ENCODE measurements at regions not wholly inside any gene's neighbourhood (a gene's known extent, or its start where the extent isn't known, plus 50 kb on each side); places are given as distances from the start of the nearest gene placed in this dataset.

GRCh38 chr4:8754634-8755589 lies 116.7 kb downstream of the HMX1 start:
- DNase-seq = peak; percentile 9

GRCh38 chr4:8748236-8748575 lies 123.4 kb downstream of the HMX1 start:
- DNase-seq = peak; percentile 3

DNA sequence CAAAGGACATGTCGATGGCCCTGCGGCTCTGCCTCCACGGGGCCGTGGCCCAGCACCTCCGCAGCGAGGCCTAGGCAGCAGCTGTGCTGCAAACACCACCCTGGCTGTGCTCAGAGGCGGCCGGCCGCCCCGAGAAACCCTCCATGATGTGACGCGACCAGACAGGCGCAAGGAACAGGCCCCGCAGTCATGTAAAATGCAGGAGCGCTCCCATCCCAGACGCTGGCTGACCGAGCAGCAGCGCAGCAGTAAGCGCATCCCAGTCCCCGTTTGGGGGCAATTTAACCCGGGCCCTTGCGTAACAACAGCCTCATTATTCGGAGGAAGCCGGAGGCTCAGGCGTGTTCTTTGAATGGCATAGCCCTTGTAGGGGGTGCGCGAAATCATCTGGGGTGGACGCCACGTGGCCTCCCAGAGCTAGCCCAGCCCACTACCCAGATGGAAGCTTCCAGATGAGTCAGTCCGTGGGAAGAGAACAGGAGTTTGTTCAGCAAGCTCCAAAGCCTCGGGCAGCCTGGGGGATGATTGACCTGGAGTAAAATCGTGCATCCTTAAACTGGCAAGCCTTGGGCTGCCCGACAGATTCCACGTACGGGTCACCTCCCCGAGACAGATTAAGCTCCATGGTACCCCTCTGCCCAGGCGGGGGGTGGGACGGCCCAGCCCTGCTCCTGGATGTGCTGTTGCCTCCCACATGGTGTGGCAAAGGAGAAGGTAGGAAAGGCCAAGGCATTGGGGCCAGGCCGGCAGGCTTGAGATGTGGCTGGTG lies 124.0 kb downstream of the HMX1 start:
- DNase-seq = peak; percentile 11

DNA sequence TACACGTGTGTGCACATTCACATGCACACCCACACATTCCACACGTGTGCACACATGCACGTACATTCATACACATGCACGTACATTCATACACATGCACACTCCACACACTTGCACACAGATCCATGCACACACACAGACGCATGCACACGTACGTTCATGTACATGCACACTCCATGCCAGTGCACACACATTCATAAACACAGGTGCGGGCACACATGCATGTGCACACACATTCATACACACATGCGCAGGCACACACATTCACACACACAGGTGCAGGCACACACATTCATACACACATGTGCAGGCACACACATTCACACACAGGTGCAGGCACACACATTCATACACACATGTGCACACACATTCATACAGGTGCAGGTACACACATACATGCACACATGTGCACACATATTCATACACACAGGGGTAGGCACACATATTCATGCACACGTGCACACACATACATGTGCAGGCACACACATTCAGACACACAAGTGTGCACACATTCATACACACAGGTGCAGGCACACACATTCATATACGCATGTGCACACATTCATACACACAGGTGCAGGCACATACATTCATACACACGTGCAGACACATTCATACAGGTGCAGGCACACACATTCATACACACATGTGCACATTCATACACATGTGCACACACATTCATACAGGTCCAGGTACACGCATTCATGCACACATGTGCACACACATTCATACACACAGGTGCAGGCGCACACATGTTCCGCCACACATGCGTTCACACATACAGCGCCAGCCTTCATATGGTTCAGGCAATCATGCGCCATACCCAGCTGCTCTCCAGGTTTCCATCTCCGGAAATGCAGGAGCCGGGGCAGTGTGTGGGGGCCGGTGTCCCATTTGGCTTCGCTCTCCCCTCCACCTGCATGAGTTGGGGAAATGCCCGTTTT lies 124.8 kb downstream of the HMX1 start:
- DNase-seq = peak; percentile 5

DNA sequence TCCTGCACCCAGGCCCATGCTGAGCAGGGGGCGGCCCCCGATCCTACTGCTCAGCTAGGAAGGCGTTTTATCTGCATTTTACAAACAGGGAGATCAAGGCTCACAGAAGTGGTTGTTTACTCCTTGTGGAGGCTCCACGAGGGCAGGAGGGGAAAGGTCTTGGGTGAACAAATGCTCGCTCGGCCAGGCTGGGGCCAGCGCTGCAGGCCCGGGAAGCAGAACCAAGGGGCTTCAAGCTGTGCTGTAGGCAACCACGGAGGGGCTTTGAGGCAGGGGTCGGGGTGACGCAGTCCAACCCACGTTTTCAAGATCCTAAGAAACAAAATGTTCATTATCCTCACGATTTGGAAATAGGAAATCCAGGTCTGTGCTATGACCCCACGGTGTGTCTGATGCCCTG lies 125.8 kb downstream of the HMX1 start:
- peak; percentile 4 for DNase-seq

GRCh38 chr4:8745005-8745790 lies 126.4 kb downstream of the HMX1 start:
- no peak for DNase-seq

DNA sequence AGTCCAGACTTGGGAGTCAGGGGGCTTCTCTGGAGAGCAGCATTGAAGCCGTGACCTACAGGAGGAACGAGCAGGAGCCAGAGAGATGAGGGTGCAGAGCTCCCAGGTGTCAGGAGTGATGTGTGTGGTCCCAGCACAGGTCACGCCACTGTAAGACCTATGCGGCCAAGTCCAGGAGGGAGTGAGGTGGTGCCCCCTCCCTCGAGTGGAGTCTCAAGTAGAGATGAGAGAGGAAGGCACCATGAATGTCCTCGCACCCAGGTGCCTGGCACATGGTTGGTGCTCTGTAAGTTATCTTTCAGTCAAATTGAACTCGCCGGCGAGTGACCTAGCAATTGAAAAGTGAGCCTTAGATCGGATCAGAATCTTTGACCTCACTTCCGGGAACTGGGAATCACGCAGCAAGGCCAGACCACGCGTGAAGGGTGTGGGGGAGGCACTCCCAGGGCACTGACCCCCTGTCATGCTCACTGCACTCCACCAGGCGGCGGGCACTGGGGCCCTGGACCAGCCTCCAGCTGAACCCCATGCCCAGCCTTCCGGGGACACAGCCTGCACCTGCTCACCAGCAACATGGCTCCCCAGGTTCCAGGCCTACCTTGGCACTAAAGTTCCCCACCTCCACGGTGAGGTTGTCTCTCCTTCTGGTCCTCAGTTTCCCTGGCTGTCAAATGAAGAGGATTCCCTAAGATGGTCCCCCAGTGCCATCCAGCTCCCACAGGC lies 127.4 kb downstream of the HMX1 start:
- no peak for DNase-seq

GRCh38 chr4:8742546-8742945 lies 129.1 kb downstream of the HMX1 start:
- no peak for DNase-seq

GRCh38 chr4:8741513-8742226 lies 130.0 kb downstream of the HMX1 start:
- DNase-seq = no peak

GRCh38 chr4:8740666-8741395 lies 130.8 kb downstream of the HMX1 start:
- no peak for DNase-seq

GRCh38 chr4:8739820-8740665 lies 131.6 kb downstream of the HMX1 start:
- no peak for DNase-seq

DNA sequence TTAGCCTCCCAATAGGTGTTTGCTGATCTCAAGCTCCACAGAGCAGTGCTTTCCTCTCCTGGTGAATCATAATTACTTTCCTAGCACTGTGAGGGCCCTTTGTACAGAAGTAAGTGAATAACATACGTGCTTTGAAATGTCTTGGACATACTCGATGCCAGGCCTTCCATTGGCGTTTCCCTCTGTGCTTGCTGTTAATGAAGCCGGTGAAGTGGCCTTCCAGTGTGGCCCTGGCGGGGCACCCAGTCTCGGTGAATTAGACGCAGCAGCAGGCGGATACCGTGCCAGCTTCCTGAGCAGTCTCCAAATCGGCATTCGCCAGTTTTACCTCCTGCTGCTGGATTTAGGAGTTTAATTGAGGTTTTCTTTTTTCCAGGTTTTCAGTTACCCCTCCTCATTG lies 132.3 kb downstream of the HMX1 start:
- no peak for DNase-seq

DNA sequence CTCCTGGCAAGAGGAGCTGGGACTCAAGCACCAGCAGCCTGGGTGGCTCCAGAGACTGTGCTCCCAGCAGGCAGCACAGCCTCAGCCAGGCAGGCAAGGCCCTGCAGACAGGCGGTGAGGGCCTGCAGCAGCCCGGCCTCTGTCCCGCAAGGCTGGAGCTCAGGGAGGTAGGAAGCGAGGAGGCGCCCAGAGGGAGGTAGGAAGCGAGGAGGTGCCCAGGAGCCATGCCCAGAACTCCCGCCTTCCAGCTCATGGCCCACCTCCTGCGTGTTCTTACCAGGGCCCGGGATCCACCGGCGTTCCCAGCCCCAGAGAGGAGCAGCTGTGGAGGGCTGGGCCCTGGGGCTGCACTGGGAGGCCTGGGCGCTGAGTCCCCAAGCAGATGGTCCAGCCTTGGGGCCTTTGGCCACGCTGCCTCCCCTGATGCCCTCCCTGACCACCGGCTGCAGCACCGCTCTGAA lies 133.1 kb downstream of the HMX1 start:
- DNase-seq = no peak

DNA sequence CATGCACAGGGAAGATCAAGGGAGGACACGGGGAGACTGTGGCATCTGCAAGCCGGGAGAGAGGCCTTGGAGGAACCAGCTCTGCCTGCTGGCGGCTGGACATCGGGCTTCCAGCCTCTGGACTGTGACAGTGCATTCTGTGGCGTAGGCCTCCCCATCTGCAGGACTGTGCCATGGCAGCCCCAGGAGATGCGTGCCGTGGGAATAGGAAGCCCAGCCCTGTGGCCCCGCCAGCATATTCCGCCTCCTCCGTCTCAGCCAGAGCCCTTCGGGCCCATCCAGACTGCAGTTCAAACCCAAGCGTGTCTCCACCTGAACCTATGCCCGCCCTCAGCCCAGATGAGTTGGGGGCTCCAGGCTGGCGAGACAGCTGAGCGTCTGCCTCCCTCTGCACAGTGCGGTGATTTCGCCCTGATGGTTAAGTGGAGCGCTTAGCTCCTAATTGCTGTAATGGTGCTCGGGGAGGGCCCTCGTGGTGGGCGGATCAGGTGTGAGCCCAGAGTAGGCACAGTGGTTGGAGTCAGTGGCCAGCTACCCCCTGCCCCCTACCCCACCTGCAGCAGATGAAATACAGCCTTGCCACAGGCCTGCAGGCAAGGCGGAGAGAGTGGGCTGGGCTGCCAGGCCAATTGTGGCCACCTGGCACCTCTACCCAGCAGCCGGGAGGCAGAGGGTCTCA lies 133.9 kb downstream of the HMX1 start:
- no peak for DNase-seq

DNA sequence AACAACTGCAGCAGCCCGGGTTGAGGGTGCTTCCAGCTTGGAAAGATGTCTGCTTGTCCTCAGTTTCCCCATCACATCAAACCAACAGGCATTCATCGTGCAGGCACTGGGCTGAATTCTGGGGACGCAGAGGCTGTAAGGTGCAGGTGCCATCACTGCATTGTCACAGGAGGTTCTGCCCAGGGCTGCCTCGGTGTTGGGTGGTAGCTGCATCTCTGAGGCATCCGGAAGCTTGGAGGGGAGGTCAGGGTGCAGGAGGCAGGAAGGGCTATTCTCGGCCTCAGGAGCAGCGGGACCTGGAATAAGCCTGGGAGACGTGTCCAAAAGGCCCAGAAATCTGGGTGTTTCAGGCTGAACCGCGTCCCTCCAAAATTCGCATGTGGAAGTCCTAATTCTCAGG lies 134.6 kb downstream of the HMX1 start:
- DNase-seq = no peak

DNA sequence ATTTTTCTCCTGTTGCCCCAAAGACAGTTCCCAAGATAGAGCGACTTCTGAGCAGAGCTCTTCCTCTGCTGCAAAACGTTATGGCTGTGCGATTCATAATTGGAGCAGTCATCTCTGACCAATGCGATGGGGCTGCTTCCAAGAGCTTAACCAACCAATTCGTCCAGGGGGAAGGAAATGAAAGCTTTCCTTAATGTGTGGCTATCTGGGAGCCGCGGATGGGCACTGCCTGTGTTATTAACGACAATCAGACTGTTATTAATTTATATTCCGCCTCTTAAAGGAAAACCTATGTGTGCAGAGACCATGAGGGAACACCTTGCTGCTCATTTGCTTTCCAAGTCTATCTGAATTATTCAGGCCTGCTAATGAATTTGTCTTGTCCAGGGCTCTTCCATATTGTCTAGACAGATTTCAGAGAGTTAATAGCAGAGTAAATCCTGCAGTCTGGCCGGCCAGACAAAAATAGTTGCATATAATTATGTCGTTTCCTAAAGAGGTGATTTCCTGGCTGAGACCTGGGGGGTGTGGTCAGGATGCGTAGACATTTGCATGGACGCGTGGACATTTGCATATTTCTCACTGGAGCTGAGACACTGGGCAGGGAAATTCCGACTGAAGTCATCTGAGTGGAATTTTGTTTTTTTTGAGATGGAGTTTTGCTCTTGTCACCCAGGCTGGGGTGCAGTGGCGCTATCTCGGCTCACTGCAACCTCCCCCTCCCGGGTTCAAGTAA lies 135.4 kb downstream of the HMX1 start:
- DNase-seq = no peak

Measured in right hindlimb (tissue), 1 donor.